WTC11 (cell line): ENCODE measurements at regions not wholly inside any gene's neighbourhood (a gene's known extent, or its start where the extent isn't known, plus 50 kb on each side); places are given as distances from the start of the nearest gene placed in this dataset.

Experiments used
- ATAC-seq: fragments of 200-7000 bp; cut with Tn5 transposase; 2 replicates; pipeline ENCODE4 v1.10.0; 2021; ENCODE audit warnings: mild to moderate bottlenecking, moderate library complexity
- CTCF ChIA-PET: fragments of 300-600 bp; sonication (Branson Sonifier 250); formaldehyde crosslinking; loops from one replicate; lab custom pipeline; 2021; ENCODE audit warnings: antibody characterized with exemption; lab: Charles Lee
- POLR2A ChIA-PET: fragments of 350-600 bp; sonication (Branson Sonifier 250); formaldehyde crosslinking; loops from one replicate; lab custom pipeline; 2021; ENCODE audit warnings: antibody characterized with exemption; lab: Charles Lee
- DNase-seq: peaks from one replicate; pipeline ENCODE4 v3.0.0; 2021; ENCODE audit warnings: low spot score
- H3K27ac Mint-ChIP-seq: 2 replicates; pipeline ENCODE4 v1.8.0; 2021; ENCODE audit warnings: mixed read lengths
- H3K27me3 Mint-ChIP-seq: 2 replicates; pipeline ENCODE4 v1.8.0; 2021; ENCODE audit warnings: low read depth, mild to moderate bottlenecking, moderate library complexity, mixed read lengths
- H3K36me3 Mint-ChIP-seq: 2 replicates; pipeline ENCODE4 v1.8.0; 2021; ENCODE audit warnings: mixed read lengths
- H3K4me1 Mint-ChIP-seq: 2 replicates; pipeline ENCODE4 v1.8.0; 2022; ENCODE audit warnings: mixed read lengths
- H3K4me3 Mint-ChIP-seq: 2 replicates; pipeline ENCODE4 v1.8.0; 2021; ENCODE audit warnings: mild to moderate bottlenecking, moderate library complexity, mixed read lengths
- H3K9me3 Mint-ChIP-seq: 2 replicates; pipeline ENCODE4 v1.8.0; 2021; ENCODE audit warnings: mixed read lengths
- ARID4B ChIP-seq: sonication (generic); formaldehyde crosslinking; IDR thresholded peaks from 2 replicates; pipeline ENCODE4 v1.8.0; 2023; ENCODE audit warnings: missing genetic modification reagents, mild to moderate bottlenecking, borderline replicate concordance
- CREM ChIP-seq: sonication (generic); formaldehyde crosslinking; IDR thresholded peaks from 2 replicates; pipeline ENCODE4 v1.8.1; 2022; ENCODE audit warnings: mild to moderate bottlenecking, missing genetic modification reagents, moderate library complexity
- ELF4 ChIP-seq: sonication (generic); formaldehyde crosslinking; IDR thresholded peaks from 2 replicates; pipeline ENCODE4 v1.8.1; 2022; ENCODE audit warnings: low read depth, mild to moderate bottlenecking, moderate library complexity, missing genetic modification reagents
- FOXK1 ChIP-seq: sonication (generic); formaldehyde crosslinking; IDR thresholded peaks from 2 replicates; pipeline ENCODE4 v1.8.0; 2022; ENCODE audit warnings: mild to moderate bottlenecking, moderate library complexity, missing genetic modification reagents
- FOXP1 ChIP-seq: sonication (generic); formaldehyde crosslinking; IDR thresholded peaks from 2 replicates; pipeline ENCODE4 v1.8.0; 2022; ENCODE audit warnings: missing genetic modification reagents, mild to moderate bottlenecking, moderate library complexity, borderline replicate concordance
- HMGXB4 ChIP-seq: sonication (generic); formaldehyde crosslinking; IDR thresholded peaks from 2 replicates; pipeline ENCODE4 v1.8.1; 2023; ENCODE audit warnings: mild to moderate bottlenecking, moderate library complexity, missing genetic modification reagents
- IRF2 ChIP-seq: sonication (generic); formaldehyde crosslinking; IDR thresholded peaks from 2 replicates; pipeline ENCODE4 v1.8.0; 2022; ENCODE audit warnings: low read depth, missing genetic modification reagents, borderline replicate concordance
- JAZF1 ChIP-seq: fragments of 250-450 bp; sonication (Bioruptor Pico); IDR thresholded peaks from 2 replicates; pipeline ENCODE4 v1.9.0; 2021; ENCODE audit warnings: moderate library complexity, mild to moderate bottlenecking, inconsistent platforms
- NFYB ChIP-seq: sonication (generic); formaldehyde crosslinking; conservative IDR thresholded peaks from 2 replicates; pipeline ENCODE4 v1.8.0; 2022; ENCODE audit warnings: low read depth, missing genetic modification reagents
- NR3C1 ChIP-seq: sonication (generic); formaldehyde crosslinking; conservative IDR thresholded peaks from 2 replicates; pipeline ENCODE4 v1.8.1; 2023; ENCODE audit warnings: low read depth, mild to moderate bottlenecking, missing genetic modification reagents
- PRDM15 ChIP-seq: sonication (generic); formaldehyde crosslinking; IDR thresholded peaks from 2 replicates; pipeline ENCODE4 v1.8.0; 2022; ENCODE audit warnings: missing genetic modification reagents
- PREB ChIP-seq: sonication (generic); formaldehyde crosslinking; IDR thresholded peaks from 2 replicates; pipeline ENCODE4 v1.8.1; 2022; ENCODE audit warnings: mild to moderate bottlenecking, missing genetic modification reagents, moderate library complexity, borderline replicate concordance
- RELA ChIP-seq: sonication (generic); formaldehyde crosslinking; IDR thresholded peaks from 2 replicates; pipeline ENCODE4 v1.8.1; 2022; ENCODE audit warnings: missing genetic modification reagents, mild to moderate bottlenecking, borderline replicate concordance
- ZBTB21 ChIP-seq: sonication (generic); formaldehyde crosslinking; IDR thresholded peaks from 2 replicates; pipeline ENCODE4 v1.8.1; 2023; ENCODE audit warnings: mild to moderate bottlenecking, missing genetic modification reagents, borderline replicate concordance
- ZBTB43 ChIP-seq: sonication (generic); formaldehyde crosslinking; IDR thresholded peaks from 2 replicates; pipeline ENCODE4 v1.8.1; 2023; ENCODE audit warnings: mild to moderate bottlenecking, missing genetic modification reagents
- ZNF121 ChIP-seq: sonication (generic); formaldehyde crosslinking; IDR thresholded peaks from 2 replicates; pipeline ENCODE4 v1.8.0; 2023; ENCODE audit warnings: missing genetic modification reagents
- ZNF281 ChIP-seq: sonication (generic); formaldehyde crosslinking; IDR thresholded peaks from 2 replicates; pipeline ENCODE4 v1.8.0; 2023; ENCODE audit warnings: mild to moderate bottlenecking, missing genetic modification reagents
- ZNF396 ChIP-seq: fragments of 250-450 bp; sonication (Bioruptor Pico); IDR thresholded peaks from 2 replicates; pipeline ENCODE4 v1.8.0; 2021; ENCODE audit warnings: mild to moderate bottlenecking, moderate library complexity, borderline replicate concordance
- ZNF416 ChIP-seq: fragments of 250-450 bp; sonication (Bioruptor Pico); IDR thresholded peaks from 2 replicates; pipeline ENCODE4 v1.9.0; 2021; ENCODE audit warnings: mild to moderate bottlenecking, inconsistent platforms

- ChIA-PET CTCF (no interaction called here), POLR2A (no interaction called here)
- no peaks in the 10 kb centered on the region for H3K36me3 Mint-ChIP-seq
- H3K4me3 Mint-ChIP-seq = no peak overlapping the region
- no peak for ATAC-seq
- no peaks in the 10 kb centered on the region for H3K27me3 Mint-ChIP-seq
- no peaks in the 10 kb centered on the region for H3K9me3 Mint-ChIP-seq
- DNase-seq = no peak
- no peak for TF ChIP-seq ZBTB43 (CRISPR knock-in tag)
- TF ChIP-seq ZNF281 (CRISPR knock-in tag) = no peak
- TF ChIP-seq NR3C1 (CRISPR knock-in tag) = no peak
- no peak for TF ChIP-seq FOXP1 (CRISPR knock-in tag)
- TF ChIP-seq ELF4 (CRISPR knock-in tag) = no peak
- no peak for TF ChIP-seq NFYB
- TF ChIP-seq ZNF396 = no peak
- TF ChIP-seq ZBTB21 (CRISPR knock-in tag) = no peak
- TF ChIP-seq IRF2 (CRISPR knock-in tag) = no peak
- TF ChIP-seq PRDM15 = no peak
- no peak for TF ChIP-seq ZNF416 (CRISPR knock-in tag)
- no peak for TF ChIP-seq JAZF1 (CRISPR knock-in tag)
- TF ChIP-seq ZNF121 (CRISPR knock-in tag) = no peak
- no peak for TF ChIP-seq RELA (CRISPR knock-in tag)
- TF ChIP-seq FOXK1 (CRISPR knock-in tag) = no peak
- TF ChIP-seq ARID4B (CRISPR knock-in tag) = no peak
- TF ChIP-seq HMGXB4 (CRISPR knock-in tag) = no peak
- TF ChIP-seq CREM (CRISPR knock-in tag) = no peak
- TF ChIP-seq PREB (CRISPR knock-in tag) = no peak
- no peak overlapping the region for H3K27ac Mint-ChIP-seq
- peaks cover 9% of the 10 kb centered on the region for H3K4me1 Mint-ChIP-seq
Observed at GRCh38 chr7:92913849-92914248, 77.5 kb upstream of the CDK6 start.
